ENCODE measurements at regions not wholly inside any gene's neighbourhood (a gene's known extent, or its start where the extent isn't known, plus 50 kb on each side); places are given as distances from the start of the nearest gene placed in this dataset.

DNA sequence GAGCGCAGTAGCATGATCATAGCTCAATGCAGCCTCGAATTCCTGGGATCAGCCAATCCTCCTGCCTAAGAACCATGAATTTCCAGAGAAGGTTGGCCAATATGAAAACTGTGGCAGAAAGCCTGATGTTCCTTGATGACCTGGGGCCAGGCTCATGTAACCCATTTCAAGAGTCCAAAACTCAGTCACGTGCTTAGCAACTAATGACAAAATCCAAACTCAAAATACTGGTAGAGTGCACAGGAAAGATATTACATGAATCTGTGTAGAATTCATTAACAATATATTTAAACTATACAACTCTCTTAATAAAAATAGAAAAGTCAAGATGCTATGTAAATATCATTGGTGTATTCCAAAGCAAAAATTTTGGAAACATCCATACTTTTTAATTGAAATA lies 265.7 kb upstream of the NDST3 start:
- dilution Hi-C loops (cut with MboI; ENCODE audit: extremely low pct_ligation_motif_present, low sequenced_read_pairs), result no loop called here
- no peak overlapping the region for H3K27ac ChIP-seq (ENCODE audit: insufficient read depth, low read depth, low read length)
- no peak overlapping the region for H3K4me2 ChIP-seq (ENCODE audit: insufficient read depth, low read length)
- H3K36me3 ChIP-seq (ENCODE audit: control insufficient read depth in 2 of 2, extremely low read depth in 1 of 2, insufficient read depth in 2 of 2, low read length in 2 of 2), result no peaks in the 10 kb centered on the region
- no peak overlapping the region for H3K4me3 ChIP-seq (replicated peaks in 1 of 3; ENCODE audit: insufficient read depth in 1 of 3, low read depth in 1 of 3, low read length in 3 of 3)
- H3K79me2 ChIP-seq (ENCODE audit: control insufficient read depth, insufficient read depth, low read length), result no peaks in the 10 kb centered on the region
- no peaks in the 10 kb centered on the region for H3K9me3 ChIP-seq (replicated peaks; ENCODE audit: control insufficient read depth, insufficient read depth, low read length)
- H3K4me1 ChIP-seq (ENCODE audit: control insufficient read depth, extremely low read depth, insufficient read depth, low read length), result no peaks in the 10 kb centered on the region
- no peaks in the 10 kb centered on the region for H3K27me3 ChIP-seq (ENCODE audit: control insufficient read depth in 2 of 2, insufficient read depth in 2 of 2, low read length in 2 of 2)
- H4K20me1 ChIP-seq (replicated peaks; ENCODE audit: control insufficient read depth, extremely low read depth, insufficient read depth, low read length), result no peaks in the 10 kb centered on the region
- no peaks in the 10 kb centered on the region for H3K9me1 ChIP-seq (replicated peaks; ENCODE audit: control insufficient read depth, extremely low read depth, insufficient read depth, low read length)
- ChIA-PET POLR2A (no interaction called here), CTCF (no interaction called here)
- FAIRE-seq (no peak), DNase-seq (ENCODE audit: low read depth, low spot score) (no peak)
- H2AFZ ChIP-seq (ENCODE audit: low read depth, low read length), result no peak overlapping the region
- intact Hi-C loops (cut with micrococcal nuclease), result no loop called here
- no peak overlapping the region for H3K9ac ChIP-seq (replicated peaks; ENCODE audit: extremely low read depth, insufficient read depth, low read length)
- TF ChIP-seq, protein P1, sequence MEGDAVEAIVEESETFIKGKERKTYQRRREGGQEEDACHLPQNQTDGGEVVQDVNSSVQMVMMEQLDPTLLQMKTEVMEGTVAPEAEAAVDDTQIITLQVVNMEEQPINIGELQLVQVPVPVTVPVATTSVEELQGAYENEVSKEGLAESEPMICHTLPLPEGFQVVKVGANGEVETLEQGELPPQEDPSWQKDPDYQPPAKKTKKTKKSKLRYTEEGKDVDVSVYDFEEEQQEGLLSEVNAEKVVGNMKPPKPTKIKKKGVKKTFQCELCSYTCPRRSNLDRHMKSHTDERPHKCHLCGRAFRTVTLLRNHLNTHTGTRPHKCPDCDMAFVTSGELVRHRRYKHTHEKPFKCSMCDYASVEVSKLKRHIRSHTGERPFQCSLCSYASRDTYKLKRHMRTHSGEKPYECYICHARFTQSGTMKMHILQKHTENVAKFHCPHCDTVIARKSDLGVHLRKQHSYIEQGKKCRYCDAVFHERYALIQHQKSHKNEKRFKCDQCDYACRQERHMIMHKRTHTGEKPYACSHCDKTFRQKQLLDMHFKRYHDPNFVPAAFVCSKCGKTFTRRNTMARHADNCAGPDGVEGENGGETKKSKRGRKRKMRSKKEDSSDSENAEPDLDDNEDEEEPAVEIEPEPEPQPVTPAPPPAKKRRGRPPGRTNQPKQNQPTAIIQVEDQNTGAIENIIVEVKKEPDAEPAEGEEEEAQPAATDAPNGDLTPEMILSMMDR (IDR thresholded peaks at IDR 0.05; ENCODE audit: extremely low read depth in 1 of 2, insufficient read depth in 1 of 2, low read depth in 1 of 2, low read length in 2 of 2), result no peak
- TF ChIP-seq, protein P2, sequence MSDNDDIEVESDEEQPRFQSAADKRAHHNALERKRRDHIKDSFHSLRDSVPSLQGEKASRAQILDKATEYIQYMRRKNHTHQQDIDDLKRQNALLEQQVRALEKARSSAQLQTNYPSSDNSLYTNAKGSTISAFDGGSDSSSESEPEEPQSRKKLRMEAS (IDR thresholded peaks at IDR 0.05; ENCODE audit: insufficient read depth, insufficient read length), result no peak
- TF ChIP-seq POLR2A (IDR thresholded peaks at IDR 0.05; ENCODE audit: low read depth, low read length) (no peak), POLR2AphosphoS5 (IDR thresholded peaks at IDR 0.05; ENCODE audit: insufficient read depth, low read depth, low read length) (no peak), GATA2 (IDR thresholded peaks at IDR 0.05; ENCODE audit: insufficient read depth, insufficient read length, low read depth, low read length) (no peak), MYC (IDR thresholded peaks at IDR 0.05; ENCODE audit: low read depth, low read length) (no peak), EZH2 (IDR thresholded peaks at IDR 0.05; ENCODE audit: borderline replicate concordance, low read depth, low read length, severe bottlenecking) (no peak), FOS (IDR thresholded peaks at IDR 0.05; ENCODE audit: borderline replicate concordance, insufficient read depth, low read length) (no peak)
- BruUV-seq (replicated peaks), result no TSS peak
